K562 (cell line): ENCODE measurements at regions not wholly inside any gene's neighbourhood (a gene's known extent, or its start where the extent isn't known, plus 50 kb on each side); places are given as distances from the start of the nearest gene placed in this dataset.

ENCODE experiments used
- ATAC-seq: fragments of 200-7000 bp; cut with Tn5 transposase; 3 replicates; pipeline ENCODE4 v1.9.1; 2020; ENCODE audit warnings: moderate library complexity
- BruUV-seq: library from RNA; stranded (reverse); fragments of 400-500 nt; replicated peaks from 2 replicates; lab custom pipeline; 2021; lab: Mats Ljungman, UMichigan
- CTCF ChIA-PET: fragments of 300-600 bp; formaldehyde crosslinking; extraction: SDS; loops from one replicate; lab custom pipeline; 2021; ENCODE audit warnings: low intra/inter-chr PET ratio; lab: Yijun Ruan, JAX
- POLR2A ChIA-PET: fragments of 300-600, 350-650 bp; sonication (Branson Sonifier 250); formaldehyde crosslinking; extraction: SDS; loops from one replicate; lab custom pipeline; 2021; ENCODE audit warnings: antibody characterized with exemption, inconsistent platforms; lab: Yijun Ruan, JAX
- DNase-seq, 4 experiments: peaks; one replicate each; pipeline versions ENCODE4 v3.0.0 to v3.0.0-alpha.2; 2011 to 2018; ENCODE audit warnings: low spot score in 3 of 4, mixed read lengths in 3 of 4; ENCODE audit errors: extremely low read depth in 1 of 4
- FAIRE-seq: peaks from 2 replicates; lab custom pipeline; 2011; peaks lifted over from hg19 to GRCh38; lab: Jason Lieb, UNC
- H2AFZ ChIP-seq: 2 replicates; pipeline ENCODE4 v1.6.0; 2011; ENCODE audit warnings: low read depth, low read length, control low read depth, inconsistent platforms
- H3K27ac ChIP-seq: fragments of 200-600 bp; 3 replicates; pipeline ENCODE4 v1.8.0; 2011; ENCODE audit warnings: low read depth, mild to moderate bottlenecking, control low read depth, inconsistent platforms, low read length, moderate library complexity, mixed read lengths; ENCODE audit errors: extremely low read depth
- H3K27me3 ChIP-seq, 2 experiments: fragments of 300-600 bp in 1 of 2; 2 replicates in 1 of 2; 3 replicates in 1 of 2; pipeline versions ENCODE4 v1.6.0 to v1.8.0; 2011; ENCODE audit warnings: inconsistent platforms in 2 of 2, low read length in 2 of 2, mild to moderate bottlenecking in 1 of 2, mixed read lengths in 1 of 2, moderate library complexity in 1 of 2; ENCODE audit not compliant: control insufficient read depth in 2 of 2, insufficient read depth in 2 of 2
- H3K36me3 ChIP-seq: fragments of 300-600 bp; 3 replicates; pipeline ENCODE4 v1.8.0; 2011; ENCODE audit warnings: mild to moderate bottlenecking, low read length, inconsistent platforms; ENCODE audit not compliant: control insufficient read depth, insufficient read depth
- H3K4me1 ChIP-seq, 2 experiments: fragments of 200-600 bp in 1 of 2; replicated peaks in 1 of 2; 2 replicates in 1 of 2; 3 replicates in 1 of 2; pipeline versions ENCODE4 v1.5.1 to v1.8.0; 2011; ENCODE audit warnings: inconsistent platforms in 2 of 2, low read length in 2 of 2, mild to moderate bottlenecking in 1 of 2, mixed read lengths in 1 of 2, moderate library complexity in 1 of 2; ENCODE audit not compliant: control insufficient read depth in 2 of 2, insufficient read depth in 2 of 2
- H3K4me2 ChIP-seq: 2 replicates; pipeline ENCODE4 v1.6.1; 2011; ENCODE audit warnings: low read length, control low read depth, inconsistent platforms, mixed read lengths; ENCODE audit not compliant: insufficient read depth
- H3K4me3 ChIP-seq: fragments of 200-600 bp; sonication (generic), shearing (Covaris generic); 2 replicates; pipeline ENCODE4 v1.5.1; 2016; ENCODE audit warnings: control low read depth, inconsistent platforms
- H3K79me2 ChIP-seq: fragments of 200-600 bp; 3 replicates; pipeline ENCODE4 v1.8.0; 2011; ENCODE audit warnings: low read length, inconsistent platforms; ENCODE audit not compliant: control insufficient read depth, insufficient read depth
- H3K9ac ChIP-seq, 2 experiments: 2 replicates each; pipeline versions ENCODE4 v1.6.0 to v1.6.1; 2011; ENCODE audit warnings: low read depth in 2 of 2, low read length in 2 of 2, control low read depth in 1 of 2, inconsistent platforms in 1 of 2, mild to moderate bottlenecking in 1 of 2, mixed read lengths in 1 of 2; ENCODE audit not compliant: insufficient read depth in 1 of 2
- H3K9me1 ChIP-seq: one replicate; pipeline ENCODE4 v1.6.0; 2011; ENCODE audit warnings: inconsistent platforms, mild to moderate bottlenecking, low read length, moderate library complexity; ENCODE audit not compliant: control insufficient read depth, insufficient read depth
- H3K9me3 ChIP-seq: replicated peaks from 2 replicates; pipeline ENCODE4 v1.5.1; 2011; ENCODE audit warnings: low read depth, low read length, inconsistent platforms; ENCODE audit not compliant: control insufficient read depth, insufficient read depth
- H4K20me1 ChIP-seq: replicated peaks from 2 replicates; pipeline ENCODE4 v1.6.1; 2011; ENCODE audit warnings: low read length, inconsistent platforms, mixed read lengths; ENCODE audit not compliant: control insufficient read depth, insufficient read depth
- HOXB6 ChIP-seq: fragments of 250-450 bp; sonication (Bioruptor Pico); IDR thresholded peaks from 2 replicates; pipeline ENCODE4 v1.5.1; 2022; ENCODE audit warnings: mild to moderate bottlenecking, borderline replicate concordance
- KAT7 ChIP-seq: sonication (generic); formaldehyde crosslinking; IDR thresholded peaks from 2 replicates; pipeline ENCODE4 v1.8.0; 2022; ENCODE audit warnings: missing genetic modification reagents, mild to moderate bottlenecking, borderline replicate concordance
- SMAD4 ChIP-seq: fragments of 250-450 bp; sonication (Bioruptor Pico); conservative IDR thresholded peaks from 2 replicates; pipeline ENCODE4 v1.8.0; 2021; ENCODE audit warnings: inconsistent platforms, mild to moderate bottlenecking, moderate library complexity
- ZKSCAN3 ChIP-seq: fragments of 250-450 bp; sonication (Bioruptor Pico); IDR thresholded peaks from 2 replicates; pipeline ENCODE4 v1.4.0; 2020
- ZNF551 ChIP-seq: fragments of 250-450 bp; sonication (Bioruptor Pico); IDR thresholded peaks from 2 replicates; pipeline ENCODE4 v1.5.0; 2021; ENCODE audit warnings: mild to moderate bottlenecking, moderate library complexity
- in situ Hi-C: fragments of 300-500 bp; cut with MboI; formaldehyde crosslinking; loops from 4 replicates; pipeline ENCODE4 v1.15.0; 2018; ENCODE audit warnings: inconsistent platforms, mixed read lengths
- intact Hi-C: fragments of 100-400 bp; cut with micrococcal nuclease; formaldehyde crosslinking; loops from 2 replicates; pipeline ENCODE4 v1.14.2; 2022
- TF ChIP-seq, protein P1 (sequence below), 2 experiments: IDR thresholded peaks in 1 of 2; conservative IDR thresholded peaks in 1 of 2; 2 replicates each; pipeline ENCODE4 v1.6.1; 2016; ENCODE audit warnings: low read depth in 2 of 2, mild to moderate bottlenecking in 1 of 2, missing compliant biosample characterization in 1 of 2, missing genetic modification characterization in 1 of 2, moderate library complexity in 1 of 2
- TF ChIP-seq, protein P2 (sequence below): fragments of 250-450 bp; sonication (Bioruptor Pico); IDR thresholded peaks from 2 replicates; pipeline ENCODE4 v1.4.0; 2020; ENCODE audit warnings: mild to moderate bottlenecking, moderate library complexity, borderline replicate concordance
- TF ChIP-seq, protein P3 (sequence below): sonication (generic); formaldehyde crosslinking; IDR thresholded peaks from 2 replicates; pipeline ENCODE4 v1.8.0; 2022; ENCODE audit warnings: missing genetic modification reagents, mild to moderate bottlenecking, borderline replicate concordance
- TF ChIP-seq, protein P4 (sequence below): IDR thresholded peaks from 2 replicates; pipeline ENCODE4 v1.6.1; 2016; ENCODE audit warnings: missing genetic modification characterization, missing compliant biosample characterization
- TF ChIP-seq, protein P5 (sequence below): fragments of 450-650 bp; IDR thresholded peaks from 2 replicates; pipeline ENCODE4 v1.6.1; 2016; ENCODE audit warnings: antibody characterized with exemption

DNA sequence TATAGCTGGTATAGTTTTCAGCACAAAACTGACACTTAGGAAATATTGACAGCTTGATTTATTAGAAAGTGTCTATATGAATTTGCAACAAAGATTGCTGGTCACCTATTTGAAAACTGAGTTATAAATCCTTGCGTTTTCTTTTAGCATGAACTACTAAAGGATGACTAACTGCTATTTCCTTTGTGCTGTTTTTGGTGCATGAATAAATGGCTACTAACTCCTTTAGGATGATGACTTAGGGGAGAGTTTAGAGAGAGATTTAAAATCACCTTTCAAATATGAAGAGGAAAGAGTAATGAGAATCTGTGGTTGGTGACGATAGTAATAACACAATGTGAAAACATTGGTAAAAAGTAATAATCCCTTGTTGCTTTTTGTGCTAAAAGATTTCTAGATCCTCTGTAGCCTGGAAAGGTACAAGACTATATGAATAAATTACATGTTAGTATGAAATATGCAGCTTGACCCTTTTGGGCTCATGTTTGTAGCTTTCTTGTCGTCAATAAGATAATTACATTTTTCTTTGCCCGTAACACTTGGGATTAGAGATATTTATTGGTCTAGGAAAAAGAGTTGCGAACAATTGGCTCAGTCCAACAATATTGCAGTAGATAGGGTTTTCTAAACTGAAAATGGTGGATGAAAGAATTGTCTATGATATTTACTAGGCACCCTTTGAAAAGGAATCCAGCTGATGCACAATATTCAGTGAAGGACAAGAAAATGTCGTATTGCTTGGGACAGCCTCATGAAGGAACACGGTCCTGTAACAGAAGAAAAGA, 453.0 kb downstream of the ADAMTS20 start (continued):
- TF ChIP-seq, protein P1, sequence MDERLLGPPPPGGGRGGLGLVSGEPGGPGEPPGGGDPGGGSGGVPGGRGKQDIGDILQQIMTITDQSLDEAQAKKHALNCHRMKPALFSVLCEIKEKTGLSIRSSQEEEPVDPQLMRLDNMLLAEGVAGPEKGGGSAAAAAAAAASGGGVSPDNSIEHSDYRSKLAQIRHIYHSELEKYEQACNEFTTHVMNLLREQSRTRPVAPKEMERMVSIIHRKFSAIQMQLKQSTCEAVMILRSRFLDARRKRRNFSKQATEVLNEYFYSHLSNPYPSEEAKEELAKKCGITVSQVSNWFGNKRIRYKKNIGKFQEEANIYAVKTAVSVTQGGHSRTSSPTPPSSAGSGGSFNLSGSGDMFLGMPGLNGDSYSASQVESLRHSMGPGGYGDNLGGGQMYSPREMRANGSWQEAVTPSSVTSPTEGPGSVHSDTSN (CRISPR knock-in tag; IDR thresholded peaks at IDR 0.05; ENCODE audit: low read depth), result no peak
- TF ChIP-seq, protein P1 (tag; conservative IDR thresholded peaks at IDR 0.05; ENCODE audit: low read depth), result no peak
- TF ChIP-seq, protein P2, sequence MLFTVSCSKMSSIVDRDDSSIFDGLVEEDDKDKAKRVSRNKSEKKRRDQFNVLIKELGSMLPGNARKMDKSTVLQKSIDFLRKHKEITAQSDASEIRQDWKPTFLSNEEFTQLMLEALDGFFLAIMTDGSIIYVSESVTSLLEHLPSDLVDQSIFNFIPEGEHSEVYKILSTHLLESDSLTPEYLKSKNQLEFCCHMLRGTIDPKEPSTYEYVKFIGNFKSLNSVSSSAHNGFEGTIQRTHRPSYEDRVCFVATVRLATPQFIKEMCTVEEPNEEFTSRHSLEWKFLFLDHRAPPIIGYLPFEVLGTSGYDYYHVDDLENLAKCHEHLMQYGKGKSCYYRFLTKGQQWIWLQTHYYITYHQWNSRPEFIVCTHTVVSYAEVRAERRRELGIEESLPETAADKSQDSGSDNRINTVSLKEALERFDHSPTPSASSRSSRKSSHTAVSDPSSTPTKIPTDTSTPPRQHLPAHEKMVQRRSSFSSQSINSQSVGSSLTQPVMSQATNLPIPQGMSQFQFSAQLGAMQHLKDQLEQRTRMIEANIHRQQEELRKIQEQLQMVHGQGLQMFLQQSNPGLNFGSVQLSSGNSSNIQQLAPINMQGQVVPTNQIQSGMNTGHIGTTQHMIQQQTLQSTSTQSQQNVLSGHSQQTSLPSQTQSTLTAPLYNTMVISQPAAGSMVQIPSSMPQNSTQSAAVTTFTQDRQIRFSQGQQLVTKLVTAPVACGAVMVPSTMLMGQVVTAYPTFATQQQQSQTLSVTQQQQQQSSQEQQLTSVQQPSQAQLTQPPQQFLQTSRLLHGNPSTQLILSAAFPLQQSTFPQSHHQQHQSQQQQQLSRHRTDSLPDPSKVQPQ, result no peak

DNA sequence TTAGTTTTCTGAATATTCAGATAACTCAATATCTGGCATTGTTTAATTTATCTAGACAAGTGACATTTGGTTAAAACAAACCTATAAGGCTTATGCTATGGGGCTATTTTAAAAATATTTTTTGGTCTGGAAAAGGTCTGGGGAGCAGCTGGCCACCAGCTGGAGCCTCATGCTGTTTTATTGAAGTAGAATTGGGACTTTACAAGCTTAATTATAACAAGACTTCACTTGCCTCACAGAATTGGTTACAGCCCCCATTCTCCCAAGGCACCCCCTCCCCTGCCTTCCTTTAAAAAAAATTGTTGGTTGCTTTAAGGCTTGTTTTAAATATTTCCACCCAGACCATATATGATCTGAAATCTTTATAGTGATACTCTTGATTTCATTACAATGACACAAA, 453.9 kb downstream of the ADAMTS20 start:
- Histone ChIP-seq H3K9me3 (no peaks in the 10 kb centered on the region), H2AFZ (no peak overlapping the region), H3K36me3 (no peaks in the 10 kb centered on the region), H3K9ac (no peak overlapping the region), H3K4me1 (no peaks in the 10 kb centered on the region), H3K79me2 (no peaks in the 10 kb centered on the region), H3K4me2 (no peak overlapping the region), H3K27ac (no peak overlapping the region), H3K9me1 (no peaks in the 10 kb centered on the region), H3K27me3 (no peaks in the 10 kb centered on the region), H4K20me1 (no peaks in the 10 kb centered on the region), H3K4me3 (no peak overlapping the region)
- DNase-seq, result no peak
- intact Hi-C loops (no loop called here), in situ Hi-C loops (no loop called here)
- BruUV-seq, result no TSS peak
- no peak for FAIRE-seq
- CTCF ChIA-PET, result no interaction called here
- POLR2A ChIA-PET, result no interaction called here
- no peak for ATAC-seq
- TF ChIP-seq ZNF551 (CRISPR knock-in tag), result no peak
- TF ChIP-seq ZKSCAN3 (CRISPR knock-in tag), result no peak
- TF ChIP-seq, protein P3, sequence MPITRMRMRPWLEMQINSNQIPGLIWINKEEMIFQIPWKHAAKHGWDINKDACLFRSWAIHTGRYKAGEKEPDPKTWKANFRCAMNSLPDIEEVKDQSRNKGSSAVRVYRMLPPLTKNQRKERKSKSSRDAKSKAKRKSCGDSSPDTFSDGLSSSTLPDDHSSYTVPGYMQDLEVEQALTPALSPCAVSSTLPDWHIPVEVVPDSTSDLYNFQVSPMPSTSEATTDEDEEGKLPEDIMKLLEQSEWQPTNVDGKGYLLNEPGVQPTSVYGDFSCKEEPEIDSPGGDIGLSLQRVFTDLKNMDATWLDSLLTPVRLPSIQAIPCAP (CRISPR knock-in tag), result no peak
- TF ChIP-seq KAT7 (CRISPR knock-in tag), result no peak
- TF ChIP-seq HOXB6 (CRISPR knock-in tag), result no peak
- no peak for TF ChIP-seq SMAD4 (CRISPR knock-in tag)
- TF ChIP-seq, protein P4, sequence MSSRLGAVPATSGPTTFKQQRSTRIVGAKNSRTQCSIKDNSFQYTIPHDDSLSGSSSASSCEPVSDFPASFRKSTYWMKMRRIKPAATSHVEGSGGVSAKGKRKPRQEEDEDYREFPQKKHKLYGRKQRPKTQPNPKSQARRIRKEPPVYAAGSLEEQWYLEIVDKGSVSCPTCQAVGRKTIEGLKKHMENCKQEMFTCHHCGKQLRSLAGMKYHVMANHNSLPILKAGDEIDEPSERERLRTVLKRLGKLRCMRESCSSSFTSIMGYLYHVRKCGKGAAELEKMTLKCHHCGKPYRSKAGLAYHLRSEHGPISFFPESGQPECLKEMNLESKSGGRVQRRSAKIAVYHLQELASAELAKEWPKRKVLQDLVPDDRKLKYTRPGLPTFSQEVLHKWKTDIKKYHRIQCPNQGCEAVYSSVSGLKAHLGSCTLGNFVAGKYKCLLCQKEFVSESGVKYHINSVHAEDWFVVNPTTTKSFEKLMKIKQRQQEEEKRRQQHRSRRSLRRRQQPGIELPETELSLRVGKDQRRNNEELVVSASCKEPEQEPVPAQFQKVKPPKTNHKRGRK (tag), result no peak
- TF ChIP-seq, protein P5, sequence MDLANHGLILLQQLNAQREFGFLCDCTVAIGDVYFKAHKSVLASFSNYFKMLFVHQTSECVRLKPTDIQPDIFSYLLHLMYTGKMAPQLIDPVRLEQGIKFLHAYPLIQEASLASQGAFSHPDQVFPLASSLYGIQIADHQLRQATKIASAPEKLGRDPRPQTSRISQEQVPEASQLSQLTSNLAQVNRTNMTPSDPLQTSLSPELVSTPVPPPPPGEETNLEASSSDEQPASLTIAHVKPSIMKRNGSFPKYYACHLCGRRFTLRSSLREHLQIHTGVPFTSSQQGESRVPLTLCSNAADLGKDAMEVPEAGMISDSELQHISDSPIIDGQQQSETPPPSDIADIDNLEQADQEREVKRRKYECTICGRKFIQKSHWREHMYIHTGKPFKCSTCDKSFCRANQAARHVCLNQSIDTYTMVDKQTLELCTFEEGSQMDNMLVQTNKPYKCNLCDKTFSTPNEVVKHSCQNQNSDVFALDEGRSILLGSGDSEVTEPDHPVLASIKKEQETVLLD, result no peak
